ENCODE measurements at regions not wholly inside any gene's neighbourhood (a gene's known extent, or its start where the extent isn't known, plus 50 kb on each side); places are given as distances from the start of the nearest gene placed in this dataset.

- no peak for DNase-seq
Measured at GRCh38 chr4:41391271-41391670, 134.5 kb downstream of the UCHL1 start.

- no peak for DNase-seq
Measured at GRCh38 chr4:41394481-41394894, 137.8 kb downstream of the UCHL1 start.

GRCh38 chr4:41396214-41396613 lies 139.5 kb downstream of the UCHL1 start:
- no peak for DNase-seq

- DNase-seq = no peak
Measured at GRCh38 chr4:41396869-41397268, 140.1 kb downstream of the UCHL1 start.

GRCh38 chr4:41399231-41399630 lies 138.7 kb upstream of the LIMCH1 start:
- DNase-seq = no peak

- DNase-seq = no peak
Measured at GRCh38 chr4:41400296-41400695, 137.7 kb upstream of the LIMCH1 start.

- no peak for DNase-seq
Measured at GRCh38 chr4:41405464-41406112, 132.4 kb upstream of the LIMCH1 start.

GRCh38 chr4:41406113-41406516 lies 131.8 kb upstream of the LIMCH1 start:
- no peak for DNase-seq

GRCh38 chr4:41408150-41408549 lies 129.8 kb upstream of the LIMCH1 start:
- no peak for DNase-seq

GRCh38 chr4:41408859-41409593 lies 128.9 kb upstream of the LIMCH1 start:
- no peak for DNase-seq

GRCh38 chr4:41409594-41409895 lies 128.4 kb upstream of the LIMCH1 start:
- DNase-seq = no peak

GRCh38 chr4:41410049-41410448 lies 127.9 kb upstream of the LIMCH1 start:
- no peak for DNase-seq

- DNase-seq = peak; percentile 83 to 88
Measured at GRCh38 chr4:41413670-41414411, 124.1 kb upstream of the LIMCH1 start.

GRCh38 chr4:41414412-41414779 lies 123.6 kb upstream of the LIMCH1 start:
- no peak for DNase-seq

GRCh38 chr4:41418444-41418843 lies 119.5 kb upstream of the LIMCH1 start:
- no peak for DNase-seq

- no peak for DNase-seq
Measured at GRCh38 chr4:41420541-41420940, 117.4 kb upstream of the LIMCH1 start.

GRCh38 chr4:41423117-41423516 lies 114.8 kb upstream of the LIMCH1 start:
- no peak for DNase-seq

GRCh38 chr4:41424522-41424921 lies 113.4 kb upstream of the LIMCH1 start:
- DNase-seq = no peak

- DNase-seq = no peak
Measured at GRCh38 chr4:41425650-41426049, 112.3 kb upstream of the LIMCH1 start.

- no peak for DNase-seq
Measured at GRCh38 chr4:41426539-41426938, 111.4 kb upstream of the LIMCH1 start.

- no peak for DNase-seq
Measured at GRCh38 chr4:41427306-41427882, 110.6 kb upstream of the LIMCH1 start.

- no peak for DNase-seq
Measured at GRCh38 chr4:41427931-41428600, 109.9 kb upstream of the LIMCH1 start.

- DNase-seq = no peak
Measured at GRCh38 chr4:41428601-41429279, 109.2 kb upstream of the LIMCH1 start.
